GM12878 (cell line): ENCODE measurements at regions not wholly inside any gene's neighbourhood (a gene's known extent, or its start where the extent isn't known, plus 50 kb on each side); places are given as distances from the start of the nearest gene placed in this dataset.
"Not testable (repeated sequence)": the region's sequence is repeated elsewhere in the genome, so short reads cannot be mapped to it uniquely, and the experiment has no call there.

Experiments
- ATAC-seq: fragments of 200-7000 bp; cut with Tn5 transposase; 3 replicates; pipeline ENCODE4 v1.9.1; 2020; ENCODE audit warnings: mild to moderate bottlenecking, moderate library complexity
- BruUV-seq: library from RNA; stranded (reverse); fragments of 400-500 nt; replicated peaks from 2 replicates; lab custom pipeline; 2021; lab: Mats Ljungman, UMichigan
- CTCF ChIA-PET: fragments of 300-600 bp; sonication (Branson Sonifier 250); formaldehyde crosslinking; extraction: SDS; loops from one replicate; lab custom pipeline; 2021; ENCODE audit warnings: inconsistent platforms; lab: Yijun Ruan, JAX
- POLR2A ChIA-PET: fragments of 350-600 bp; formaldehyde crosslinking; extraction: SDS; loops from one replicate; lab custom pipeline; 2021; ENCODE audit warnings: inconsistent platforms; lab: Charles Lee
- RAD21 ChIA-PET: fragments of 300-600 bp; sonication (Branson Sonifier 250); formaldehyde crosslinking; loops from one replicate; lab custom pipeline; 2023; ENCODE audit warnings: antibody characterized with exemption; ENCODE audit not compliant: unreplicated experiment; lab: Charles Lee
- SMC1A ChIA-PET: fragments of 300-600 bp; sonication (Branson Sonifier 250); formaldehyde crosslinking; loops from one replicate; lab custom pipeline; 2023; ENCODE audit not compliant: unreplicated experiment, uncharacterized antibody; lab: Charles Lee
- DNase-seq: peaks from one replicate; pipeline ENCODE4 v3.0.0-alpha.2; 2011; ENCODE audit warnings: low read depth, low spot score
- FAIRE-seq: peaks from 3 replicates; lab custom pipeline; 2011; peaks lifted over from hg19 to GRCh38; lab: Jason Lieb, UNC
- H2AFZ ChIP-seq: 2 replicates; pipeline ENCODE4 v1.6.0; 2011; ENCODE audit warnings: low read depth, low read length, control low read depth; ENCODE audit not compliant: control insufficient read depth
- H3K27ac ChIP-seq: 2 replicates; pipeline ENCODE4 v1.5.1; 2011; ENCODE audit warnings: control low read depth; ENCODE audit not compliant: control insufficient read depth, insufficient read depth
- H3K27me3 ChIP-seq, 2 experiments: replicated peaks in 1 of 2; 2 replicates each; pipeline versions ENCODE4 v1.6.0 to v1.6.1; 2011; ENCODE audit warnings: low read length in 1 of 2; ENCODE audit not compliant: control insufficient read depth in 2 of 2, insufficient read depth in 2 of 2
- H3K36me3 ChIP-seq, 2 experiments: 2 replicates each; pipeline ENCODE4 v1.5.1; 2011; ENCODE audit warnings: low read length in 1 of 2; ENCODE audit not compliant: control insufficient read depth in 2 of 2, insufficient read depth in 2 of 2
- H3K4me1 ChIP-seq: 2 replicates; pipeline ENCODE4 v1.6.1; 2011; ENCODE audit warnings: mild to moderate bottlenecking, low read length, moderate library complexity, mixed read lengths; ENCODE audit not compliant: control insufficient read depth, insufficient read depth
- H3K4me2 ChIP-seq: 2 replicates; pipeline ENCODE4 v1.6.0; 2011; ENCODE audit warnings: control low read depth; ENCODE audit not compliant: control insufficient read depth, insufficient read depth
- H3K4me3 ChIP-seq: fragments of 200-600 bp; sonication (generic); 2 replicates; pipeline ENCODE4 v1.5.1; 2016
- H3K79me2 ChIP-seq: 2 replicates; pipeline ENCODE4 v1.6.0; 2011; ENCODE audit warnings: low read length; ENCODE audit not compliant: control insufficient read depth, insufficient read depth
- H3K9ac ChIP-seq: 2 replicates; pipeline ENCODE4 v1.8.0; 2011; ENCODE audit warnings: low read length, control low read depth, mixed read lengths; ENCODE audit not compliant: control insufficient read depth, insufficient read depth
- H3K9me3 ChIP-seq: replicated peaks from 3 replicates; pipeline ENCODE4 v1.5.1; 2011; ENCODE audit warnings: mild to moderate bottlenecking, low read length; ENCODE audit not compliant: control insufficient read depth, insufficient read depth
- H4K20me1 ChIP-seq: 2 replicates; pipeline ENCODE4 v1.6.0; 2011; ENCODE audit not compliant: control insufficient read depth, insufficient read depth
- WGBS: methylation state at CpG from one replicate; pipeline ENCODE4 v1.1.6; 2016; ENCODE audit warnings: low lambda C conversion rate; ENCODE audit not compliant: insufficient replicate concordance, insufficient coverage; ENCODE audit errors: missing lambda C conversion rate; 5-methylcytosine and 5-hydroxymethylcytosine counted together
- in situ Hi-C: fragments of 300-500 bp; cut with MboI; formaldehyde crosslinking; loops from 9 replicates; pipeline ENCODE4 v1.14.3; 2018; ENCODE audit warnings: mixed read lengths
- intact Hi-C: fragments of 100-400 bp; cut with micrococcal nuclease; formaldehyde crosslinking; loops from one replicate; pipeline ENCODE4 v1.14.2; 2022; ENCODE audit not compliant: unreplicated experiment

- POLR2A ChIA-PET = interaction anchor here (0.6 kb wide), 1 partner anchor 1433 kb away, joined by 5 read pairs; no protein-coding TSS in a partner anchor
- H2AFZ ChIP-seq, H3K9ac ChIP-seq, H3K36me3 ChIP-seq, CTCF ChIA-PET, H3K4me1 ChIP-seq, H3K27me3 ChIP-seq, H3K79me2 ChIP-seq, H3K27ac ChIP-seq, H3K4me2 ChIP-seq, SMC1A ChIA-PET, H3K4me3 ChIP-seq, BruUV-seq, H4K20me1 ChIP-seq, intact Hi-C loops, DNase-seq, FAIRE-seq, in situ Hi-C loops, ATAC-seq, RAD21 ChIA-PET, H3K9me3 ChIP-seq: not testable (repeated sequence)
- WGBS = 52% methylated on average over 2 of the region's 2 CpGs
These were observed 54.9 kb upstream of the RXYLT1 start for GRCh38 chr12:63724825-63725224.
